ENCODE measurements at regions not wholly inside any gene's neighbourhood (a gene's known extent, or its start where the extent isn't known, plus 50 kb on each side); places are given as distances from the start of the nearest gene placed in this dataset.

GRCh38 chrX:134167591-134168203 is 69.3 kb upstream of the CCDC160 start:
- no peak for DNase-seq
- Histone ChIP-seq H3K4me3 (no peak overlapping the region), H3K36me3 (no peaks in the 10 kb centered on the region), H3K9me3 (no peaks in the 10 kb centered on the region), H3K27me3 (no peaks in the 10 kb centered on the region)

GRCh38 chrX:134171661-134172587 is 65.1 kb upstream of the CCDC160 start:
- H3K4me3 ChIP-seq: peak overlapping the region; percentile 40
- H3K27me3 ChIP-seq: peaks cover 5% of the 10 kb centered on the region; the same call in 1 of the 2 replicates
- peak; percentile 18 for DNase-seq
- no peaks in the 10 kb centered on the region for H3K9me3 ChIP-seq
- no peaks in the 10 kb centered on the region for H3K36me3 ChIP-seq

- peak overlapping the region; percentile 40 for H3K4me3 ChIP-seq
- H3K36me3 ChIP-seq: no peaks in the 10 kb centered on the region
- peaks cover 5% of the 10 kb centered on the region; the same call in 1 of the 2 replicates for H3K27me3 ChIP-seq
- H3K9me3 ChIP-seq: no peaks in the 10 kb centered on the region
- DNase-seq: peak; percentile 4
Observed at GRCh38 chrX:134172588-134173259, 64.3 kb upstream of the CCDC160 start.

- Histone ChIP-seq H3K36me3 (no peaks in the 10 kb centered on the region), H3K4me3 (no peak overlapping the region), H3K27me3 (peaks cover 5% of the 10 kb centered on the region; the same call in 1 of the 2 replicates), H3K9me3 (no peaks in the 10 kb centered on the region)
- DNase-seq: no peak
Observed at GRCh38 chrX:134173541-134174272, 63.3 kb upstream of the CCDC160 start.

- H3K4me3 ChIP-seq: no peak overlapping the region
- no peaks in the 10 kb centered on the region for H3K9me3 ChIP-seq
- H3K27me3 ChIP-seq: peaks cover 8% of the 10 kb centered on the region; the same call in 1 of the 2 replicates
- no peaks in the 10 kb centered on the region for H3K36me3 ChIP-seq
- DNase-seq: no peak
Observed at GRCh38 chrX:134174273-134174660, 62.7 kb upstream of the CCDC160 start.

- H3K36me3 ChIP-seq: no peaks in the 10 kb centered on the region
- H3K9me3 ChIP-seq: no peaks in the 10 kb centered on the region
- H3K27me3 ChIP-seq: peaks cover 8% of the 10 kb centered on the region; the same call in 1 of the 2 replicates
- no peak overlapping the region for H3K4me3 ChIP-seq
- DNase-seq: no peak
Observed at GRCh38 chrX:134174859-134175258, 62.1 kb upstream of the CCDC160 start.

- no peak for DNase-seq
- H3K36me3 ChIP-seq: no peaks in the 10 kb centered on the region
- H3K4me3 ChIP-seq: no peak overlapping the region
- H3K27me3 ChIP-seq: peaks cover 8% of the 10 kb centered on the region; the same call in 1 of the 2 replicates
- no peaks in the 10 kb centered on the region for H3K9me3 ChIP-seq
Observed at GRCh38 chrX:134177527-134177926, 59.5 kb upstream of the CCDC160 start.

- Histone ChIP-seq H3K27me3 (peaks cover 3% of the 10 kb centered on the region; the same call in 1 of the 2 replicates), H3K4me3 (no peak overlapping the region), H3K36me3 (no peaks in the 10 kb centered on the region), H3K9me3 (no peaks in the 10 kb centered on the region)
- no peak for DNase-seq
Observed at GRCh38 chrX:134180601-134181274, 56.2 kb upstream of the CCDC160 start.

GRCh38 chrX:134181275-134181660 is 55.7 kb upstream of the CCDC160 start:
- no peak overlapping the region for H3K4me3 ChIP-seq
- H3K9me3 ChIP-seq: no peaks in the 10 kb centered on the region
- H3K36me3 ChIP-seq: no peaks in the 10 kb centered on the region
- DNase-seq: no peak
- peaks cover 3% of the 10 kb centered on the region; the same call in 1 of the 2 replicates for H3K27me3 ChIP-seq

- no peak for DNase-seq
- no peaks in the 10 kb centered on the region for H3K9me3 ChIP-seq
- H3K36me3 ChIP-seq: no peaks in the 10 kb centered on the region
- peaks cover 3% of the 10 kb centered on the region; the same call in 1 of the 2 replicates for H3K27me3 ChIP-seq
- no peak overlapping the region for H3K4me3 ChIP-seq
Observed at GRCh38 chrX:134183665-134184064, 53.3 kb upstream of the CCDC160 start.

GRCh38 chrX:134184936-134185335 is 52.0 kb upstream of the CCDC160 start:
- H3K4me3 ChIP-seq: no peak overlapping the region
- H3K27me3 ChIP-seq: no peaks in the 10 kb centered on the region
- no peaks in the 10 kb centered on the region for H3K9me3 ChIP-seq
- DNase-seq: no peak
- H3K36me3 ChIP-seq: no peaks in the 10 kb centered on the region

- H3K36me3 ChIP-seq: no peaks in the 10 kb centered on the region
- no peak for DNase-seq
- no peak overlapping the region for H3K4me3 ChIP-seq
- no peaks in the 10 kb centered on the region for H3K9me3 ChIP-seq
- H3K27me3 ChIP-seq: no peaks in the 10 kb centered on the region
Observed at GRCh38 chrX:134186362-134187121, 50.4 kb upstream of the CCDC160 start.

Data from MG63 (cell line).